Activated CD8-positive, alpha-beta memory T cell treated with anti-CD3 and anti-CD28 coated beads, Interleukin-2, amount 50 U/mL, for 48 hours (primary cell): ENCODE measurements at regions not wholly inside any gene's neighbourhood (a gene's known extent, or its start where the extent isn't known, plus 50 kb on each side); places are given as distances from the start of the nearest gene placed in this dataset.
"Not testable (repeated sequence)": the region's sequence is repeated elsewhere in the genome, so short reads cannot be mapped to it uniquely, and the experiment has no call there.

Experiments
- DNase-seq: peaks from one replicate; pipeline ENCODE4 v3.0.0-alpha.2; 2020

GRCh38 chr2:83003555-83003954, 1455.5 kb downstream of the SUCLG1 start:
- DNase-seq: no peak

- DNase-seq: no peak
Measured at GRCh38 chr2:83002706-83003105, 1456.4 kb downstream of the SUCLG1 start.

- no peak for DNase-seq
Measured at GRCh38 chr2:82998781-82999180, 1460.3 kb downstream of the SUCLG1 start.

GRCh38 chr2:82996217-82996616, 1462.9 kb downstream of the SUCLG1 start:
- no peak for DNase-seq

- no peak for DNase-seq
Measured at GRCh38 chr2:82994151-82994550, 1464.9 kb downstream of the SUCLG1 start.

GRCh38 chr2:82993609-82994008, 1465.5 kb downstream of the SUCLG1 start:
- no peak for DNase-seq

GRCh38 chr2:82992968-82993367, 1466.1 kb downstream of the SUCLG1 start:
- DNase-seq: no peak

GRCh38 chr2:82987706-82988105, 1471.4 kb downstream of the SUCLG1 start:
- DNase-seq: not testable (repeated sequence)

- no peak for DNase-seq
Measured at GRCh38 chr2:82986899-82987298, 1472.2 kb downstream of the SUCLG1 start.

GRCh38 chr2:82985572-82986197, 1473.4 kb downstream of the SUCLG1 start:
- no peak for DNase-seq

GRCh38 chr2:82968358-82968757, 1490.7 kb downstream of the SUCLG1 start:
- no peak for DNase-seq

- no peak for DNase-seq
Measured at GRCh38 chr2:82964341-82964740, 1494.7 kb downstream of the SUCLG1 start.

GRCh38 chr2:82959727-82960126, 1499.4 kb downstream of the SUCLG1 start:
- no peak for DNase-seq

- no peak for DNase-seq
Measured at GRCh38 chr2:82954868-82955267, 1504.2 kb downstream of the SUCLG1 start.

GRCh38 chr2:82939211-82939610, 1519.9 kb downstream of the SUCLG1 start:
- DNase-seq: no peak

- DNase-seq: not testable (repeated sequence)
Measured at GRCh38 chr2:82938321-82938845, 1520.7 kb downstream of the SUCLG1 start.

GRCh38 chr2:82913566-82913965, 1545.5 kb downstream of the SUCLG1 start:
- no peak for DNase-seq

GRCh38 chr2:82896117-82896516, 1563.0 kb downstream of the SUCLG1 start:
- no peak for DNase-seq

GRCh38 chr2:82893190-82893589, 1565.9 kb downstream of the SUCLG1 start:
- no peak for DNase-seq

- DNase-seq: no peak
Measured at GRCh38 chr2:82879803-82880202, 1579.3 kb downstream of the SUCLG1 start.

GRCh38 chr2:82875858-82876257, 1583.2 kb downstream of the SUCLG1 start:
- DNase-seq: no peak

- DNase-seq: no peak
Measured at GRCh38 chr2:82857967-82858366, 1601.1 kb downstream of the SUCLG1 start.

GRCh38 chr2:82853299-82853698, 1605.8 kb downstream of the SUCLG1 start:
- no peak for DNase-seq

GRCh38 chr2:82852787-82853186, 1606.3 kb downstream of the SUCLG1 start:
- no peak for DNase-seq

GRCh38 chr2:82848285-82848684, 1610.8 kb downstream of the SUCLG1 start:
- DNase-seq: no peak
